GM12878 (cell line): ENCODE measurements at regions not wholly inside any gene's neighbourhood (a gene's known extent, or its start where the extent isn't known, plus 50 kb on each side); places are given as distances from the start of the nearest gene placed in this dataset.

ENCODE experiments used
- KDM1A ChIP-seq: fragments of 200-600 bp; sonication (generic); IDR thresholded peaks from 2 replicates; pipeline ENCODE4 v1.6.1; 2016; ENCODE audit warnings: borderline replicate concordance
- POLR2A ChIP-seq: IDR thresholded peaks from 2 replicates; pipeline ENCODE4 v1.6.1; 2011; ENCODE audit warnings: low read depth, mild to moderate bottlenecking, low read length
- STAT1 ChIP-seq: fragments of 450-650 bp; conservative IDR thresholded peaks from 2 replicates; pipeline ENCODE4 v1.6.1; 2014; ENCODE audit warnings: antibody characterized with exemption, mild to moderate bottlenecking
- TAF1 ChIP-seq: IDR thresholded peaks from 2 replicates; pipeline ENCODE4 v1.6.1; 2011; ENCODE audit warnings: mild to moderate bottlenecking, low read depth, low read length, borderline replicate concordance
- WRNIP1 ChIP-seq: IDR thresholded peaks from 2 replicates; pipeline ENCODE4 v1.6.1; 2011; ENCODE audit warnings: low read depth, low read length, improper control_type of control experiment, borderline replicate concordance
- TF ChIP-seq, protein P1 (sequence below), 3 experiments: IDR thresholded peaks in 2 of 3; conservative IDR thresholded peaks in 1 of 3; 2 replicates each; pipeline ENCODE4 v1.5.1; 2011; ENCODE audit warnings: low read depth in 3 of 3, low read length in 3 of 3, mild to moderate bottlenecking in 3 of 3, control low read depth in 2 of 3, moderate library complexity in 2 of 3, inconsistent platforms in 1 of 3, mixed read lengths in 1 of 3; ENCODE audit not compliant: control insufficient read depth in 2 of 3, insufficient read depth in 1 of 3; ENCODE audit errors: extremely low read depth in 1 of 3
- TF ChIP-seq, protein P2 (sequence below): IDR thresholded peaks from 2 replicates; pipeline ENCODE4 v1.6.1; 2012; ENCODE audit warnings: mild to moderate bottlenecking, low read depth, low read length

DNA sequence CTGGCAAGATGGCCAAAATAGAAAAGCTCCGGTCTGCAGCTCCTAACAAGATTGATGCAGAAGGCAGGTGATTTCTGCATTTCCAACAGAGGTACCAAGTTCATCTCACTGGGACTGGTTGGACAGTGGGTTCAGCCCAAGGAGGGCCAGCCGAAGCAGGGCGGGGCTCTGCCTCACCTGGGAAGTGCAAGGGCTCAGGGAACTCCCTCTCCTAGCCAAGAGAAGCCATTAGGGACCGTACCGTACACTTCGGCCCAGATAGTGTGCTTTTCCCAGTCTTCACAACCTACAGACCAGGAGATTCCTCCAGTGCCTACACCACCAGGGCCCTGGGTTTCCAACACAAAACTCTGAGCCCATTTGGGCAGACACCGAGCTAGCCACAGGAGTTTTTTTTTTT is 277.8 kb downstream of the SLCO4C1 start:
- TF ChIP-seq POLR2A, result no peak
- TF ChIP-seq, protein P1, sequence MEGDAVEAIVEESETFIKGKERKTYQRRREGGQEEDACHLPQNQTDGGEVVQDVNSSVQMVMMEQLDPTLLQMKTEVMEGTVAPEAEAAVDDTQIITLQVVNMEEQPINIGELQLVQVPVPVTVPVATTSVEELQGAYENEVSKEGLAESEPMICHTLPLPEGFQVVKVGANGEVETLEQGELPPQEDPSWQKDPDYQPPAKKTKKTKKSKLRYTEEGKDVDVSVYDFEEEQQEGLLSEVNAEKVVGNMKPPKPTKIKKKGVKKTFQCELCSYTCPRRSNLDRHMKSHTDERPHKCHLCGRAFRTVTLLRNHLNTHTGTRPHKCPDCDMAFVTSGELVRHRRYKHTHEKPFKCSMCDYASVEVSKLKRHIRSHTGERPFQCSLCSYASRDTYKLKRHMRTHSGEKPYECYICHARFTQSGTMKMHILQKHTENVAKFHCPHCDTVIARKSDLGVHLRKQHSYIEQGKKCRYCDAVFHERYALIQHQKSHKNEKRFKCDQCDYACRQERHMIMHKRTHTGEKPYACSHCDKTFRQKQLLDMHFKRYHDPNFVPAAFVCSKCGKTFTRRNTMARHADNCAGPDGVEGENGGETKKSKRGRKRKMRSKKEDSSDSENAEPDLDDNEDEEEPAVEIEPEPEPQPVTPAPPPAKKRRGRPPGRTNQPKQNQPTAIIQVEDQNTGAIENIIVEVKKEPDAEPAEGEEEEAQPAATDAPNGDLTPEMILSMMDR (IDR thresholded peaks at IDR 0.05 in 2 of 3, conservative IDR thresholded peaks at IDR 0.05 in 1 of 3; ENCODE audit: control insufficient read depth in 2 of 3, extremely low read depth in 1 of 3, insufficient read depth in 1 of 3, low read depth in 3 of 3, low read length in 3 of 3), result no peak
- TF ChIP-seq, protein P2, sequence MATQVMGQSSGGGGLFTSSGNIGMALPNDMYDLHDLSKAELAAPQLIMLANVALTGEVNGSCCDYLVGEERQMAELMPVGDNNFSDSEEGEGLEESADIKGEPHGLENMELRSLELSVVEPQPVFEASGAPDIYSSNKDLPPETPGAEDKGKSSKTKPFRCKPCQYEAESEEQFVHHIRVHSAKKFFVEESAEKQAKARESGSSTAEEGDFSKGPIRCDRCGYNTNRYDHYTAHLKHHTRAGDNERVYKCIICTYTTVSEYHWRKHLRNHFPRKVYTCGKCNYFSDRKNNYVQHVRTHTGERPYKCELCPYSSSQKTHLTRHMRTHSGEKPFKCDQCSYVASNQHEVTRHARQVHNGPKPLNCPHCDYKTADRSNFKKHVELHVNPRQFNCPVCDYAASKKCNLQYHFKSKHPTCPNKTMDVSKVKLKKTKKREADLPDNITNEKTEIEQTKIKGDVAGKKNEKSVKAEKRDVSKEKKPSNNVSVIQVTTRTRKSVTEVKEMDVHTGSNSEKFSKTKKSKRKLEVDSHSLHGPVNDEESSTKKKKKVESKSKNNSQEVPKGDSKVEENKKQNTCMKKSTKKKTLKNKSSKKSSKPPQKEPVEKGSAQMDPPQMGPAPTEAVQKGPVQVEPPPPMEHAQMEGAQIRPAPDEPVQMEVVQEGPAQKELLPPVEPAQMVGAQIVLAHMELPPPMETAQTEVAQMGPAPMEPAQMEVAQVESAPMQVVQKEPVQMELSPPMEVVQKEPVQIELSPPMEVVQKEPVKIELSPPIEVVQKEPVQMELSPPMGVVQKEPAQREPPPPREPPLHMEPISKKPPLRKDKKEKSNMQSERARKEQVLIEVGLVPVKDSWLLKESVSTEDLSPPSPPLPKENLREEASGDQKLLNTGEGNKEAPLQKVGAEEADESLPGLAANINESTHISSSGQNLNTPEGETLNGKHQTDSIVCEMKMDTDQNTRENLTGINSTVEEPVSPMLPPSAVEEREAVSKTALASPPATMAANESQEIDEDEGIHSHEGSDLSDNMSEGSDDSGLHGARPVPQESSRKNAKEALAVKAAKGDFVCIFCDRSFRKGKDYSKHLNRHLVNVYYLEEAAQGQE, result no peak
- TF ChIP-seq KDM1A, result no peak
- TF ChIP-seq TAF1, result no peak
- no peak for TF ChIP-seq WRNIP1
- TF ChIP-seq STAT1, result no peak
